Activated T-cell treated with anti-CD3 and anti-CD28 coated beads, Interleukin-2, amount 50 U/mL, for 72 hours (primary cell): ENCODE measurements at regions not wholly inside any gene's neighbourhood (a gene's known extent, or its start where the extent isn't known, plus 50 kb on each side); places are given as distances from the start of the nearest gene placed in this dataset.
"Not testable (repeated sequence)": the region's sequence is repeated elsewhere in the genome, so short reads cannot be mapped to it uniquely, and the experiment has no call there.

Experiments
- ATAC-seq, 2 donors: fragments of 150-1000 bp; cut with Tn5 transposase; replicated peaks in 1 of 2; 2 replicates each; pipeline ENCODE4 v1.10.0; 2021; ENCODE audit warnings: moderate library complexity in 2 of 2, mild to moderate bottlenecking in 1 of 2
- DNase-seq, 2 donors: peaks; one replicate each; pipeline ENCODE4 v3.0.0; 2021 to 2022; ENCODE audit warnings: mixed read lengths in 1 of 2
- H3K27ac Mint-ChIP-seq: one replicate; pipeline ENCODE4 v1.8.0; 2022; ENCODE audit warnings: mild to moderate bottlenecking, moderate library complexity, mixed read lengths
- H3K27me3 Mint-ChIP-seq: one replicate; pipeline ENCODE4 v1.8.0; 2022; ENCODE audit warnings: low read depth, mixed read lengths
- H3K36me3 Mint-ChIP-seq, 2 donors: one replicate each; pipeline ENCODE4 v1.8.0; 2022; ENCODE audit warnings: mixed read lengths in 2 of 2, mild to moderate bottlenecking in 1 of 2; ENCODE audit not compliant: insufficient read depth in 2 of 2
- H3K4me1 Mint-ChIP-seq: one replicate; pipeline ENCODE4 v1.8.0; 2022; ENCODE audit warnings: low read depth, mixed read lengths
- H3K4me3 Mint-ChIP-seq, 2 donors: one replicate each; pipeline ENCODE4 v1.8.0; 2022; ENCODE audit warnings: mild to moderate bottlenecking in 2 of 2, mixed read lengths in 2 of 2, moderate library complexity in 2 of 2
- H3K9me3 Mint-ChIP-seq, 2 donors: one replicate each; pipeline ENCODE4 v1.8.0; 2022; ENCODE audit warnings: mixed read lengths in 2 of 2

- not testable (repeated sequence) for H3K36me3 Mint-ChIP-seq, H3K4me1 Mint-ChIP-seq, H3K27ac Mint-ChIP-seq, H3K27me3 Mint-ChIP-seq, ATAC-seq, H3K9me3 Mint-ChIP-seq, H3K4me3 Mint-ChIP-seq, DNase-seq
These were observed 1154.7 kb downstream of the FOXD4L5 start for GRCh38 chr9:64130325-64130724.

GRCh38 chr9:64128572-64128971 lies 1156.4 kb downstream of the FOXD4L5 start:
- H3K4me1 Mint-ChIP-seq = no peaks in the 10 kb centered on the region
- no peak overlapping the region for H3K27ac Mint-ChIP-seq
- ATAC-seq (no peak), DNase-seq (no peak)
- H3K27me3 Mint-ChIP-seq = no peaks in the 10 kb centered on the region
- H3K36me3 Mint-ChIP-seq = peaks cover 0 to 3% of the 10 kb centered on the region in 2 donors
- H3K4me3 Mint-ChIP-seq = no peak overlapping the region
- H3K9me3 Mint-ChIP-seq = peaks cover 0 to 13% of the 10 kb centered on the region in 2 donors

GRCh38 chr9:64121602-64122001 lies 1163.4 kb downstream of the FOXD4L5 start:
- not testable (repeated sequence) for H3K27ac Mint-ChIP-seq, ATAC-seq, H3K4me3 Mint-ChIP-seq, H3K4me1 Mint-ChIP-seq, H3K36me3 Mint-ChIP-seq, DNase-seq, H3K27me3 Mint-ChIP-seq
- H3K9me3 Mint-ChIP-seq = peaks cover 1 to 14% of the 10 kb centered on the region in 2 donors

- not testable (repeated sequence) for H3K4me3 Mint-ChIP-seq, H3K27ac Mint-ChIP-seq, H3K4me1 Mint-ChIP-seq
These were observed 1167.7 kb downstream of the FOXD4L5 start for GRCh38 chr9:64117329-64117728.

GRCh38 chr9:64107867-64108266 lies 1177.1 kb downstream of the FOXD4L5 start:
- not testable (repeated sequence) for H3K36me3 Mint-ChIP-seq, ATAC-seq, DNase-seq, H3K4me1 Mint-ChIP-seq, H3K4me3 Mint-ChIP-seq, H3K9me3 Mint-ChIP-seq, H3K27me3 Mint-ChIP-seq, H3K27ac Mint-ChIP-seq

More at GRCh38 chr9:64117329-64117728, 1167.7 kb downstream of the FOXD4L5 start:
- not testable (repeated sequence) for ATAC-seq, H3K9me3 Mint-ChIP-seq, H3K27me3 Mint-ChIP-seq, H3K36me3 Mint-ChIP-seq, DNase-seq

GRCh38 chr9:64107211-64107610 lies 1177.8 kb downstream of the FOXD4L5 start:
- not testable (repeated sequence) for H3K36me3 Mint-ChIP-seq, H3K9me3 Mint-ChIP-seq, H3K27me3 Mint-ChIP-seq, H3K4me3 Mint-ChIP-seq, DNase-seq, H3K27ac Mint-ChIP-seq, ATAC-seq, H3K4me1 Mint-ChIP-seq

GRCh38 chr9:64105193-64105592 lies 1179.8 kb downstream of the FOXD4L5 start:
- H3K36me3 Mint-ChIP-seq, DNase-seq, H3K4me3 Mint-ChIP-seq, H3K9me3 Mint-ChIP-seq, H3K4me1 Mint-ChIP-seq, H3K27ac Mint-ChIP-seq, H3K27me3 Mint-ChIP-seq, ATAC-seq: not testable (repeated sequence)

GRCh38 chr9:64101504-64101903 lies 1183.5 kb downstream of the FOXD4L5 start:
- H3K4me3 Mint-ChIP-seq, H3K27ac Mint-ChIP-seq, DNase-seq, ATAC-seq, H3K36me3 Mint-ChIP-seq, H3K9me3 Mint-ChIP-seq, H3K27me3 Mint-ChIP-seq, H3K4me1 Mint-ChIP-seq: not testable (repeated sequence)

GRCh38 chr9:64100571-64101155 lies 1184.3 kb downstream of the FOXD4L5 start:
- H3K27me3 Mint-ChIP-seq, DNase-seq, H3K4me1 Mint-ChIP-seq, H3K36me3 Mint-ChIP-seq, H3K9me3 Mint-ChIP-seq, H3K27ac Mint-ChIP-seq, H3K4me3 Mint-ChIP-seq, ATAC-seq: not testable (repeated sequence)

- H3K27ac Mint-ChIP-seq, H3K9me3 Mint-ChIP-seq, DNase-seq, H3K27me3 Mint-ChIP-seq, H3K36me3 Mint-ChIP-seq, H3K4me1 Mint-ChIP-seq, H3K4me3 Mint-ChIP-seq, ATAC-seq: not testable (repeated sequence)
These were observed 1199.0 kb downstream of the FOXD4L5 start for GRCh38 chr9:64085998-64086397.

- H3K36me3 Mint-ChIP-seq, H3K27me3 Mint-ChIP-seq, H3K9me3 Mint-ChIP-seq, DNase-seq, H3K27ac Mint-ChIP-seq, ATAC-seq, H3K4me1 Mint-ChIP-seq, H3K4me3 Mint-ChIP-seq: not testable (repeated sequence)
These were observed 1213.4 kb downstream of the FOXD4L5 start for GRCh38 chr9:64071358-64072253.

- H3K36me3 Mint-ChIP-seq, ATAC-seq, H3K27me3 Mint-ChIP-seq, DNase-seq, H3K4me3 Mint-ChIP-seq, H3K4me1 Mint-ChIP-seq, H3K27ac Mint-ChIP-seq, H3K9me3 Mint-ChIP-seq: not testable (repeated sequence)
These were observed 1214.2 kb downstream of the FOXD4L5 start for GRCh38 chr9:64070611-64071357.

- not testable (repeated sequence) for ATAC-seq, H3K27ac Mint-ChIP-seq, H3K27me3 Mint-ChIP-seq, H3K4me1 Mint-ChIP-seq, H3K4me3 Mint-ChIP-seq, H3K9me3 Mint-ChIP-seq, H3K36me3 Mint-ChIP-seq, DNase-seq
These were observed 1214.9 kb downstream of the FOXD4L5 start for GRCh38 chr9:64070083-64070482.
